22Rv1 (cell line): ENCODE measurements at regions not wholly inside any gene's neighbourhood (a gene's known extent, or its start where the extent isn't known, plus 50 kb on each side); places are given as distances from the start of the nearest gene placed in this dataset.
"Not testable (repeated sequence)": the region's sequence is repeated elsewhere in the genome, so short reads cannot be mapped to it uniquely, and the experiment has no call there.

Source experiments
- H3K27ac ChIP-seq: fragments of 450-650 bp; 2 replicates; pipeline ENCODE4 v1.5.1; 2017
- CTCF ChIP-seq: fragments of 450-650 bp; IDR thresholded peaks from 2 replicates; pipeline ENCODE4 v1.5.1; 2017; ENCODE audit warnings: mild to moderate bottlenecking
- ZFX ChIP-seq: fragments of 450-650 bp; IDR thresholded peaks from 2 replicates; pipeline ENCODE4 v1.6.1; 2017; ENCODE audit warnings: antibody characterized with exemption, borderline replicate concordance

- H3K27ac ChIP-seq, result no peak overlapping the region
- TF ChIP-seq ZFX (no peak), CTCF (no peak)
Measured at GRCh38 chr14:65174783-65175182, 72.5 kb upstream of the MAX start.

- TF ChIP-seq ZFX, result no peak
- TF ChIP-seq CTCF, result no peak
- no peak overlapping the region for H3K27ac ChIP-seq
Measured at GRCh38 chr14:65177551-65177950, 75.2 kb upstream of the MAX start.

GRCh38 chr14:65179231-65179630, 76.9 kb upstream of the MAX start:
- not testable (repeated sequence) for H3K27ac ChIP-seq

- no peak overlapping the region for H3K27ac ChIP-seq
Measured at GRCh38 chr14:65179918-65180724, 77.8 kb upstream of the MAX start.

GRCh38 chr14:65180725-65181025, 78.4 kb upstream of the MAX start:
- no peak for TF ChIP-seq CTCF
- TF ChIP-seq ZFX, result no peak
- no peak overlapping the region for H3K27ac ChIP-seq

More at GRCh38 chr14:65179918-65180724, 77.8 kb upstream of the MAX start:
- TF ChIP-seq CTCF (no peak), ZFX (no peak)

- no peak overlapping the region for H3K27ac ChIP-seq
- TF ChIP-seq ZFX, result no peak
- TF ChIP-seq CTCF, result no peak
Measured at GRCh38 chr14:65184032-65184764, 81.9 kb upstream of the MAX start.

GRCh38 chr14:65185829-65186228, 83.5 kb upstream of the MAX start:
- no peak for TF ChIP-seq CTCF
- TF ChIP-seq ZFX, result no peak

More at GRCh38 chr14:65185829-65186228, 83.5 kb upstream of the MAX start:
- H3K27ac ChIP-seq, result no peak overlapping the region
